WTC11 (cell line): ENCODE measurements at regions not wholly inside any gene's neighbourhood (a gene's known extent, or its start where the extent isn't known, plus 50 kb on each side); places are given as distances from the start of the nearest gene placed in this dataset.

Experiments used
- AFF4 ChIP-seq: sonication (generic); formaldehyde crosslinking; IDR thresholded peaks from 2 replicates; pipeline ENCODE4 v1.8.1; 2023; ENCODE audit warnings: mild to moderate bottlenecking, missing genetic modification reagents, borderline replicate concordance
- CREB1 ChIP-seq: sonication (generic); formaldehyde crosslinking; IDR thresholded peaks from 2 replicates; pipeline ENCODE4 v1.8.0; 2023; ENCODE audit warnings: mild to moderate bottlenecking, missing genetic modification reagents
- ELF4 ChIP-seq: sonication (generic); formaldehyde crosslinking; IDR thresholded peaks from 2 replicates; pipeline ENCODE4 v1.8.1; 2022; ENCODE audit warnings: low read depth, mild to moderate bottlenecking, moderate library complexity, missing genetic modification reagents
- FOXJ3 ChIP-seq: sonication (generic); formaldehyde crosslinking; IDR thresholded peaks from 2 replicates; pipeline ENCODE4 v1.9.0; 2021; ENCODE audit warnings: missing genetic modification reagents, mild to moderate bottlenecking, borderline replicate concordance
- NR1H2 ChIP-seq: sonication (generic); formaldehyde crosslinking; IDR thresholded peaks from 2 replicates; pipeline ENCODE4 v1.9.0; 2021; ENCODE audit warnings: mild to moderate bottlenecking, moderate library complexity, missing genetic modification reagents
- NR2C2 ChIP-seq: sonication (generic); formaldehyde crosslinking; IDR thresholded peaks from 2 replicates; pipeline ENCODE4 v1.8.0; 2022; ENCODE audit warnings: mild to moderate bottlenecking, missing genetic modification reagents
- PREB ChIP-seq: sonication (generic); formaldehyde crosslinking; IDR thresholded peaks from 2 replicates; pipeline ENCODE4 v1.8.1; 2022; ENCODE audit warnings: mild to moderate bottlenecking, missing genetic modification reagents, moderate library complexity, borderline replicate concordance
- STAT6 ChIP-seq: sonication (generic); formaldehyde crosslinking; conservative IDR thresholded peaks from 2 replicates; pipeline ENCODE4 v1.8.1; 2023; ENCODE audit warnings: mild to moderate bottlenecking, low read depth, missing genetic modification reagents, moderate library complexity
- TEAD4 ChIP-seq: sonication (generic); formaldehyde crosslinking; IDR thresholded peaks from 2 replicates; pipeline ENCODE4 v1.8.0; 2022; ENCODE audit warnings: mild to moderate bottlenecking, missing genetic modification reagents
- TF ChIP-seq, protein P1 (sequence below): fragments of 200-600 bp; IDR thresholded peaks from 2 replicates; pipeline ENCODE4 v1.8.0; 2022; ENCODE audit warnings: antibody characterized with exemption

DNA sequence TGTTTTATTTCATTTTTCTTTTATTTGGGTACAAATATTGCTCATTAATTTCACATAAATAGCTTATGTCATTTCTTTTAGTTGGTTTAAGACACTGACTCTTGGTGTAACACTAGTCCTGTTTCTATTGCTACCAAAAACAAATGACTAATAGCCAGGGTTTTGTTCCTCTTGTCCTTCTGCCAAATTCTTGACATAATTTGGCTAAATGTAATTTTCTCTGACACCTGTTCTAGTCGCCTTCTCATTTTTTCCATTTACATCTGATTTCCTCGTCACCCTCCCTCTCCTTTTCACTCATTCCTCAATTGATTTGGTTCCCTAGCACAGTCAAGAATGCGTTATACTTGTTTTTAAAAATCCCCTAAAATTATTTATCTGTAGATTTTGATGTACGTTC, 1718.7 kb downstream of the EFNB2 start:
- TF ChIP-seq ELF4 (CRISPR knock-in tag) (no peak), STAT6 (CRISPR knock-in tag) (no peak), NR2C2 (CRISPR knock-in tag) (no peak), CREB1 (CRISPR knock-in tag) (no peak), TEAD4 (CRISPR knock-in tag) (no peak), PREB (CRISPR knock-in tag) (no peak), FOXJ3 (CRISPR knock-in tag) (no peak), AFF4 (CRISPR knock-in tag) (no peak), NR1H2 (CRISPR knock-in tag) (no peak)
- TF ChIP-seq, protein P1, sequence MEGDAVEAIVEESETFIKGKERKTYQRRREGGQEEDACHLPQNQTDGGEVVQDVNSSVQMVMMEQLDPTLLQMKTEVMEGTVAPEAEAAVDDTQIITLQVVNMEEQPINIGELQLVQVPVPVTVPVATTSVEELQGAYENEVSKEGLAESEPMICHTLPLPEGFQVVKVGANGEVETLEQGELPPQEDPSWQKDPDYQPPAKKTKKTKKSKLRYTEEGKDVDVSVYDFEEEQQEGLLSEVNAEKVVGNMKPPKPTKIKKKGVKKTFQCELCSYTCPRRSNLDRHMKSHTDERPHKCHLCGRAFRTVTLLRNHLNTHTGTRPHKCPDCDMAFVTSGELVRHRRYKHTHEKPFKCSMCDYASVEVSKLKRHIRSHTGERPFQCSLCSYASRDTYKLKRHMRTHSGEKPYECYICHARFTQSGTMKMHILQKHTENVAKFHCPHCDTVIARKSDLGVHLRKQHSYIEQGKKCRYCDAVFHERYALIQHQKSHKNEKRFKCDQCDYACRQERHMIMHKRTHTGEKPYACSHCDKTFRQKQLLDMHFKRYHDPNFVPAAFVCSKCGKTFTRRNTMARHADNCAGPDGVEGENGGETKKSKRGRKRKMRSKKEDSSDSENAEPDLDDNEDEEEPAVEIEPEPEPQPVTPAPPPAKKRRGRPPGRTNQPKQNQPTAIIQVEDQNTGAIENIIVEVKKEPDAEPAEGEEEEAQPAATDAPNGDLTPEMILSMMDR: no peak
